RPMI8226 (cell line): ENCODE measurements at regions not wholly inside any gene's neighbourhood (a gene's known extent, or its start where the extent isn't known, plus 50 kb on each side); places are given as distances from the start of the nearest gene placed in this dataset.
"Not testable (repeated sequence)": the region's sequence is repeated elsewhere in the genome, so short reads cannot be mapped to it uniquely, and the experiment has no call there.

ENCODE experiments used
- DNase-seq: peaks from one replicate; pipeline ENCODE4 v3.0.0-alpha.2; 2015

DNA sequence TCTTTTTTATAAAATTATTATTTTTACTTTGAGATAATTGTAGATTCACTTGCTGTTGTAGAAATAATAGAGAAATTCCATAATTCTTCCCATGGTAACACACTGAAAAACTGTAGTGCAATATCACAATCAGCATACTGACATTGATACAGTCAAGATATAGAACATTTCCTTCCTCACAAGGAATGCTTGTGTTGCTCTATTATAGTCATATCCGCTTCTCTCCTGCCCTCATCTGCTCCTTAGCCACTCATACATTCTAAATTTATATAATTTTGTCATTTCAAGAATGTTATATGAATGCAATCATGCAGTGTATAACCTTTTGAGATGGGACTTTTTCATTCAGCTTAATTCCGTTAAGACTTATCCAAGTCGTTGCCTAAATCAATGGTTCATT, 320.2 kb downstream of the BARHL2 start:
- no peak for DNase-seq

DNA sequence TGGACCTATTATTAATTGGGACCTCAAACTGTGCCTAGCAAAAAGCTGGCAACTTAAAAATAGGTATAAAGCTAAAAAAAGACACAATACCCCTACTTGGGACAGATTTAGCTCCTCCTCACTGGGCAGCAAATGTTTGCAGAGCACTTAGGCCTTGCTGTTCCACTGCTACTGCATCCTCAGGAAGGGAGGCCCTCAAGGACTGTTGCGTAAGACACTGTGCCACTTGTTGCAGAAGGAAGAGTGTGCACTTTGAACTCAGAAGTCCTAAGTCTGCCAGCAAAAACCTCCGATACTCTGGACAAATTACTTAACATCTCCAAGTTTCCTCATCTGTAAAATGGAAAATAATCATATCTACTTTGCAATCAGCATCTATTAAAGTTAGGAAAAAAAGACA, 322.9 kb downstream of the BARHL2 start:
- no peak for DNase-seq

GRCh38 chr1:90393025-90393424, 324.1 kb downstream of the BARHL2 start:
- DNase-seq, result no peak

DNA sequence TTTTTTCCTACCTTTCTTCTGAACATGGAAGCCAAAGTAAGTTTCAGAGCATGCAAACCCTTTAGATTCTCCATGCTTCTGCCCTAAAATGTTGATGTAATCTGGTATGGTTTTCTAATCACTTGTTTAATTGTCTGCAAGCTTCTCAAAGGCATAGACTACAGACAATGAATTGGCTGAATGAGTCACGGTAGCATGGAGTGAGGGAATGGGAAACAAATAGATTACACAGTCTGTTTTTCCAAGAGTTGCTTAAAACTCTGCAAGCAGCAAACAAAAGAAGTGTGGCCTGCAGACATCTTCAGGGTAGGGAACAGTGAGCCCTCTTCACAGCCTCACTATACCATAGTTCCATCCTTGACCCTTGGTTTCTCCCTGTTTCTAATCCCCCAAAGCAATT, 326.0 kb downstream of the BARHL2 start:
- no peak for DNase-seq

DNA sequence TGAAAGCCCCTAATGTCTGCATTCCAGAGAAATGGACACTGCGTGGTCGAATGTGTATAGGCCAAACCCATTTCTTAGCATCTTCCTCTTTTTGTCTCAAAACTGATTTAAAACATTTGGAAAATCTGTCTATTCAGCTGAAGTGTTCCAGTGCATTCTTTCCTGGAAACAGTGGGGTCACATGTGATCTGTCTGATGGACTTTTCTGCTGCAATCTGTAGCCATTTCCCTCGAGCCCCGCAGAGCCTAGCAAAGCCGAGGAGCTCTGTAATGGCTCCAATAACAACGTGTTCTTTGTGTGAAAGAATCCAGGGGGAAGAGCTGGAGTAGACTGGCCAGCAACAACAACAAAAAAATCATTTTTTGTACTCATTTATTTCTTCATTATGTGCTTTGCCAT, 329.3 kb downstream of the BARHL2 start:
- DNase-seq, result no peak

GRCh38 chr1:90386899-90387720, 330.0 kb downstream of the BARHL2 start:
- DNase-seq, result no peak

GRCh38 chr1:90384193-90384592, 332.9 kb downstream of the BARHL2 start:
- no peak for DNase-seq

- DNase-seq, result no peak
These were observed 334.9 kb downstream of the BARHL2 start for GRCh38 chr1:90382161-90382560.

DNA sequence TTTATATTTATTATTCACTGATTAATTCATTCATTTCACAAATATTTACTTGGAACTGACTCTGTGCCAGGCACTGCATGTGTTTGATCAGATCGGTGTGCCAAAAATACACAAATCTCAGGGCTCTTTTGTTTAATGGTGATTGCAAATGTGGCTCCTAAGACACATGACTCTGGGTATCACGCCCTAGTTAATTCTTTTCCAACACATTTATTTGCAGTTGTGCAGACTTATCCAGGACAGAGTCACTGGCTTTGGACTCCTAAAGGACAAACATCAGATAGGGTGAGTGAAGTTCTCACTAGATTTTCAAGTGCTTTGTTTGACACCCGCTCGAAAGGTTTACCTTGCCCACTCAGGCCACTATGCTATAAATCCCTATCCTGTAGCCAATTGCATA, 335.5 kb downstream of the BARHL2 start:
- no peak for DNase-seq

GRCh38 chr1:90371448-90371813, 345.7 kb downstream of the BARHL2 start:
- DNase-seq, result no peak

GRCh38 chr1:90370686-90371447, 346.2 kb downstream of the BARHL2 start:
- no peak for DNase-seq

GRCh38 chr1:90362163-90362562, 354.9 kb downstream of the BARHL2 start:
- DNase-seq, result no peak

DNA sequence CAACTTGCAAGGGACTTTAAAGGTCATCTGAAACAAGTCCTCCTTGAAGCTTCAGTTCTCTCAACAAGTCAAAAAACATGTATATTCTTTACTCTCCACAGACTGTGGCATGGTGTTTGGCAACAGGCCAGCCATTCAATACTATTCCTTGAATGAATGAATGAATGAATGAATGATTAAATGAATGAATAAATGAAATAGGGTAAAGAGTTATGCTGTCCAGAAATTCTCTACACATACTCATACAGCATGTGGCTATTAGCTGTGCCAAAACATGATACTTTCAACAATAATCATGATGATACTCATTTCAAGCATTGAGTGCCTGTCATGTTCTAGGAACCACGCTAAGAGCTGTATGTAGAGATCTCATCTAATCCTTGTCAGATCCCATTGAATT, 356.1 kb downstream of the BARHL2 start:
- no peak for DNase-seq

DNA sequence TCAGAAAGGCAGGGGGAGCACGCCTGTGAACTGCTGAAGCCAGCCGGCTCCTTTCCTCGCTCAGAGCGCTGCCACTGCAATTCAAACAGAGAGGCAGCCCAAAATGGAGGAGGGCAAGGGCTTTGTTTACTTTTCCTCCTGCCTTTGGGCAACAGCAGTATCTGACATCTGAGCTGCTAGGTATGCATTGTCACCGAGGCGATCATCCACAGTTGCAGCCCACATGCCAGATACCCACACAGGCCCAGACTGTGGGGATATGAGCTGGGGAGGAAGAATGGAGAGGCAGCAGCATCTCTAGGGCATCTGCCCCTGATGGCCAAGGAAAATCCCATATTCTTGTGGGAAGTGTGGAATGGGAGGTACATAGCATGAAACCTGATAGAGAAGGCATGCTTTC, 357.1 kb downstream of the BARHL2 start:
- no peak for DNase-seq

DNA sequence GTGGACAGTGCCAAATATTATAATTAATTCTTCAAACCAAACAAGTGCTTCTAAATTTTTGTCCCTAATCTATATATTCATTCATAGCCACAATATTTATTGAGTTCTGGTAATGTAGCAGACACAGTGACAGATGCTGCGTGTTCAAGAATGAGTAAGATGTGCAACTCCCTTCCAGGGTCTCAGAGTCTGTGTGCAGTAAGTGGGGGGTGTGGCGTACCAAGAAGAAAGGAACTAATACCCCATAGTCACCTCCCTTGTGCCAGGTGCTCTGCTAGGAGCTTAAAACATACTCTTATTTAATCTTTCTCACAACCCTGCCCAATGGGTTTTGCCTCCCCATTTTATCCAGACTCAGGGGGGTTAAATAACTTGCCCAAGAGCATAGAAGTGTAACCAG, 358.7 kb downstream of the BARHL2 start:
- no peak for DNase-seq

DNA sequence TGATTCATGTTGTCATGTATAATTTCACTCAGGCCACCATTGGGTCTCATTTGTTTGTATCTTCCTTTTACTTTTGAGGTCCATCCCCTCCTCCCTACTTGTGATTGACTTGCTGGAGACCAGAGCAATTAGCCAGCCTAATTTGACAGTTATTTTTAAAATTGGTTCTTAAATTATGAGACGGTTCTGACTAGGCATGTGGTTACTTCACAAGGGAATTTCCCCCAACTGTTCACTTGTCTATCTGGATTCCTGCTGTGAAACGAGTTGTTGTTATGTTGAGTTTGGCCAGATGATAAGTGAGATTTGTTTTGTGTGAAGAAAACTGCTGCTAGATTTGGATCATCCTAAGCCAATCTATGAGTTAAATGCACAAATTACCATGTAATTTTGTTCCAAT, 359.1 kb downstream of the BARHL2 start:
- no peak for DNase-seq

GRCh38 chr1:90356991-90357390, 360.1 kb downstream of the BARHL2 start:
- DNase-seq, result no peak

GRCh38 chr1:90356101-90356500, 361.0 kb downstream of the BARHL2 start:
- DNase-seq, result no peak

DNA sequence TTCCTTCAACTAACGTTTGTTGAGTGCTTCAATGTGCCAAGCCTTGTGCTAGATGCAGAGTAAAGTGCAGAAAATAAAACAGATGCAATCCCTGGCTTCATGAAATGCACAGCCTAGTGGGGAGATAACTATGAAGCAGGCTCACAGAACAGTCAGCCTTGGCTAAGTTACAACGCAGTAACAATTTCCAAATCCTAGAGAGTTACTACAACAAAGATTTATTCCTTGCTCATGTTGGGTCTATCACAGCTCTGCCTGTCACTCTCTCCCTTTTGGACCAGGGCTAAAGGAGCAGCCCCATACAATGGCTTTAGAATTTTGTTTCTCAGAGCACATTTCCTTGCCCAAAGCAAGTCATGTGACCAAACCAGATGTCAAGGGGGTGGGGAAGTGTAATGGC, 359.8 kb downstream of the ZNF326 start:
- DNase-seq, result no peak

DNA sequence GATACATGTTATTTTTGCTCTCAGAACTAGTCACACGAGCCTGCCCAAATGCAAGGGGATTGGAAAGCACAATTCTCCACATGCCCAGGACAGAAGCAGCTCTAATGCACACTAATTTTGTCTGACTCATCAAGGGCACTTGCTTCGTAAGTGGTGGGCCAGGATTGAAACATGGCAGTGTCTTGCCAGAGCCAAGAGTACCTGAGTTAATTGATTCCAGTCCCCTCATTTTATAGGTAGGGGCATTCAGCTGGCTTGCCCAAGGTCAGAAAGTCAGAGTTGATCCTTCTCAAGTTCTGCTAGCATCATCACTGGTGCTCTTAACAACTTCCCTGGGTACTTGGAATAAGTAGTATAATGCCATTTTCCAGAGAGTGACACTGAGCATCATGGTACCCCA, 356.1 kb downstream of the ZNF326 start:
- DNase-seq, result no peak

DNA sequence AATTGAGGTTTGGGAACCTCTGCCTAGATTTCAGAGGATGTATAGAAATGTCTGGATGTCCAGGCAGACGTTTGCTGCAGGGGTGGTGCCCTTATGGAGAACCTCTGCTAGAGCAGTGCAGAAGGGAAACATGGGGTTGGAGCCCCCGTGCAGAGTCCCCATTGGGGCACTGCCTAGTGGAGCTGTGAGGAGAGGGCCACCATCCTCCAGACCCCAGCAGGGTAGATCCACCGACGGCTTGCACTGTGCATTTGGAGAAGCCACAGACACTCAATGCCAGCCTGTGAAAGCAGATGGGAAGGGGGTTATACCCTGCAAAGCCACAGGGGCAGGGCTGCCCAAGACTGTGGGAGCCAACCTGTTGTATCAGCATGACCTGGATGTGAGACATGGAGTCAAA, 354.6 kb downstream of the ZNF326 start:
- DNase-seq, result no peak

- no peak for DNase-seq
These were observed 354.0 kb downstream of the ZNF326 start for GRCh38 chr1:90348934-90349333.

GRCh38 chr1:90348459-90348858, 353.5 kb downstream of the ZNF326 start:
- DNase-seq, result not testable (repeated sequence)

GRCh38 chr1:90347366-90347765, 352.5 kb downstream of the ZNF326 start:
- no peak for DNase-seq

DNA sequence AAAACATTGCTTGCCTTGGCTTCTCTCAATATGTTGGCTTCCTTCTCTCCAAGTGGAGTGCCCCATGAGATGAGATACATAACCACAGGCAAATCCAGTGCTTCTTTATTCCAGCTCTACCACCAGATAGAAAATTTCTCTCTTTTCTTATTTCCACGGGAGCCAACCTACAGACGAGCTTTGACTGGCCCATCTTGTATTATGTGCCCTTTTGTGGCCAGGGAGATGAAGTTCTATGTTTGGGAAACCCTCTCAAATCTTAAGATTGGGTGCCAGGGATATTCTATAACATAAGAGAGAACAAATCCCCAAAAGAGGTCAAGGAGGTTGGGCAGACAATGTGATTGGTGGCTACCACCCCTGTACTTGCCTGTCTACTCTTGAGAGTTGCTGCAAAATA, 351.8 kb downstream of the ZNF326 start:
- DNase-seq, result no peak
